RWPE1 (cell line): ENCODE measurements at regions not wholly inside any gene's neighbourhood (a gene's known extent, or its start where the extent isn't known, plus 50 kb on each side); places are given as distances from the start of the nearest gene placed in this dataset.

ENCODE experiments used
- CTCF ChIA-PET: fragments of 350-600 bp; sonication (Branson Sonifier 250); formaldehyde crosslinking; extraction: SDS; loops from one replicate; lab custom pipeline; 2021; lab: Yijun Ruan, JAX
- POLR2A ChIA-PET: fragments of 400-600 bp; formaldehyde crosslinking; extraction: SDS; loops from one replicate; lab custom pipeline; 2020; ENCODE audit warnings: antibody characterized with exemption; ENCODE audit not compliant: low non-redundant PET; lab: Yijun Ruan, JAX
- DNase-seq: peaks from one replicate; pipeline ENCODE4 v3.0.0; 2012; ENCODE audit warnings: low spot score
- H3K27ac ChIP-seq: fragments of 450-650 bp; 2 replicates; pipeline ENCODE4 v1.5.1; 2017
- TF ChIP-seq, protein P1 (sequence below): fragments of 450-650 bp; conservative IDR thresholded peaks from 2 replicates; pipeline ENCODE4 v1.5.1; 2017; ENCODE audit warnings: low read depth, mild to moderate bottlenecking

DNA sequence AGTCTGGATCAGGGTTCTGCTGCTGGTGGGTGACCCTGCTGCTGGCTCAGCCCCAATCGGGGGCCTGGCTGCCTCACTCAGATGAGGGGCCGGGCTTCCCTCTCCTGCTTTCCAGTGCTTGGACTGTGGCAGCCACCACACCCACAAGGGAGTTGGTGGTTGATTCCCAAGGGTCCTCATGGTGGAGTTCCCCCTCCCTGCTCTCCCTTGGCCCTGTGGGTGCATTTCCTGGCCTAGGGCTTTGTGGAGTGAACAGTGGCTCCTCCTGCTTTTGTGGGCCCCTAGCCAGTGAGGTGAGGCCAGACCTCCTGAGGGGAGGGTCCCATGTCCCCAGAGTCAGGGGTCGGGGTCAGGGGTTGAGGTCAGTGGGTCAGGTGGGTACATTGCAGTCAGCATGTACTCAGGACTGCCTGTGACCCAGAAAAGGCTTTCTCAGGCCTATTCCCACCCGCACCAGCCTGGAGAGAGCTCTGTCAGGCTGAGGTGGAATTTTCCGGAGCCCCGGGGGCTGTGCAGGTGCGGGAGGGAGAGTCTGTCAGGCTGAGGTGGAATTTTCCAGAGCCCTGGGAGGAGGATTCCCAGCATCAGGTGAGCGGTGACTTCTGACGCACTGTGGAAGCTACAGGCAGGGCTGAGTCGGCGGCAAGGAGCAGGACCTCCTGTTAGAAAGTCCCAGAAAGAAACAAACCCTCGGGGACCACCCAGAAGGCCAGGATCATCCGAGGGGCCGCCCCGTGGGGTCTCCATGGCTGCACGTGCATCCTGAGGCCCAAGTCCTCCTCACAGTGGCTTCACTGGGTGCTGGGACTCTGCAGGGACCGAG is 94.4 kb upstream of the INSIG1 start:
- TF ChIP-seq, protein P1, sequence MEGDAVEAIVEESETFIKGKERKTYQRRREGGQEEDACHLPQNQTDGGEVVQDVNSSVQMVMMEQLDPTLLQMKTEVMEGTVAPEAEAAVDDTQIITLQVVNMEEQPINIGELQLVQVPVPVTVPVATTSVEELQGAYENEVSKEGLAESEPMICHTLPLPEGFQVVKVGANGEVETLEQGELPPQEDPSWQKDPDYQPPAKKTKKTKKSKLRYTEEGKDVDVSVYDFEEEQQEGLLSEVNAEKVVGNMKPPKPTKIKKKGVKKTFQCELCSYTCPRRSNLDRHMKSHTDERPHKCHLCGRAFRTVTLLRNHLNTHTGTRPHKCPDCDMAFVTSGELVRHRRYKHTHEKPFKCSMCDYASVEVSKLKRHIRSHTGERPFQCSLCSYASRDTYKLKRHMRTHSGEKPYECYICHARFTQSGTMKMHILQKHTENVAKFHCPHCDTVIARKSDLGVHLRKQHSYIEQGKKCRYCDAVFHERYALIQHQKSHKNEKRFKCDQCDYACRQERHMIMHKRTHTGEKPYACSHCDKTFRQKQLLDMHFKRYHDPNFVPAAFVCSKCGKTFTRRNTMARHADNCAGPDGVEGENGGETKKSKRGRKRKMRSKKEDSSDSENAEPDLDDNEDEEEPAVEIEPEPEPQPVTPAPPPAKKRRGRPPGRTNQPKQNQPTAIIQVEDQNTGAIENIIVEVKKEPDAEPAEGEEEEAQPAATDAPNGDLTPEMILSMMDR: no peak
- ChIA-PET POLR2A (no interaction called here), CTCF (interaction anchor here (0.6 to 0.7 kb wide), 2 partner anchors 13 to 14 kb away, joined by 3 read pairs; no protein-coding TSS in a partner anchor)
- no peak overlapping the region for H3K27ac ChIP-seq
- no peak for DNase-seq

DNA sequence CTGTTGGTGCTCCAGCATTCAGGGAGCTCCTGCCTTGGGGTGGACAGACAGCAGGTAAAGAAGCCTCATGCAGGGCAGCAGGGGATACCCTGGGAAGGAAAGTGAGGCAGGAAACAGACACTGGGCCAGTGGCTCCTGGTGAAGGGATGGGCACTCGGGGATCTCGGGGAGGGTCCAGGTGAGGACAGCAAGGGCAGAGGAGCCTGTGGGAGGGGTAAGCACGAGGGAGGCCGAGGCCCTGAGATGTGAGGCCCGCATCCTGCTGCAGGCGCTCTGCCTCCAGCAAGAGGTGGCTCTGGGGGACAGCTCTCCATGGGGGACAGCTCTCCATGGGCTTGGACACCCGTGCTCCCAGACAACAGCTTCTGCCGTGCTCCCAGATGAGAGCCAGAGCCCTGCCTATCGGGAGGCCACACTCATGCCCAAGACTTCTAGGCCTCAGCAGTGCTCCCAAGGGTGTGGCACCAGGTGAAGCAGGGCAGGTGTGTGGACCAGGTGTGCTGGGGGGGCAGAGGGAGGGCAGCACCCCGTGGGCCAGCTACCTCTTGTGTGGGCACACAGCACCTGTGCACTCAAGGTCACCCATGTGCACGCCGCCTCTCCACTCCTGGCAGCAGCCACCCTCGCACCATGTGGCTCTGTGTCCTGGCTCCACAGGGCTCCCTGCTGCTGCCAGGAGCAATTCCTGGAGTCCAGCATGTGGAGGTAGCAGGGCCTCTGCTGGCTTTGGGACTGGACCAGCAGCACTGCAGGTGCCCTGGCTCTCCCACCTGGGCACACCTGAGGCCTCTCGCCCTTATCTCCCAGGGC is 93.6 kb upstream of the INSIG1 start:
- ChIA-PET CTCF (interaction anchor here (0.6 to 0.7 kb wide), 2 partner anchors 14 to 15 kb away, joined by 3 read pairs; no protein-coding TSS in a partner anchor), POLR2A (no interaction called here)
- DNase-seq: no peak
- peak overlapping the region; percentile 72 for H3K27ac ChIP-seq
- TF ChIP-seq, protein P1: no peak

- CTCF ChIA-PET: interaction anchor here (0.6 kb wide), 1 partner anchor 333 kb away, joined by 6 read pairs; no protein-coding TSS in a partner anchor
- TF ChIP-seq, protein P1: no peak
- POLR2A ChIA-PET: interaction anchor here (1.0 kb wide), 1 partner anchor 10 kb away, joined by 3 read pairs; no protein-coding TSS in a partner anchor
- peak overlapping the region; percentile 72 for H3K27ac ChIP-seq
- no peak for DNase-seq
These were observed 92.8 kb upstream of the INSIG1 start for GRCh38 chr7:155204744-155205367.

DNA sequence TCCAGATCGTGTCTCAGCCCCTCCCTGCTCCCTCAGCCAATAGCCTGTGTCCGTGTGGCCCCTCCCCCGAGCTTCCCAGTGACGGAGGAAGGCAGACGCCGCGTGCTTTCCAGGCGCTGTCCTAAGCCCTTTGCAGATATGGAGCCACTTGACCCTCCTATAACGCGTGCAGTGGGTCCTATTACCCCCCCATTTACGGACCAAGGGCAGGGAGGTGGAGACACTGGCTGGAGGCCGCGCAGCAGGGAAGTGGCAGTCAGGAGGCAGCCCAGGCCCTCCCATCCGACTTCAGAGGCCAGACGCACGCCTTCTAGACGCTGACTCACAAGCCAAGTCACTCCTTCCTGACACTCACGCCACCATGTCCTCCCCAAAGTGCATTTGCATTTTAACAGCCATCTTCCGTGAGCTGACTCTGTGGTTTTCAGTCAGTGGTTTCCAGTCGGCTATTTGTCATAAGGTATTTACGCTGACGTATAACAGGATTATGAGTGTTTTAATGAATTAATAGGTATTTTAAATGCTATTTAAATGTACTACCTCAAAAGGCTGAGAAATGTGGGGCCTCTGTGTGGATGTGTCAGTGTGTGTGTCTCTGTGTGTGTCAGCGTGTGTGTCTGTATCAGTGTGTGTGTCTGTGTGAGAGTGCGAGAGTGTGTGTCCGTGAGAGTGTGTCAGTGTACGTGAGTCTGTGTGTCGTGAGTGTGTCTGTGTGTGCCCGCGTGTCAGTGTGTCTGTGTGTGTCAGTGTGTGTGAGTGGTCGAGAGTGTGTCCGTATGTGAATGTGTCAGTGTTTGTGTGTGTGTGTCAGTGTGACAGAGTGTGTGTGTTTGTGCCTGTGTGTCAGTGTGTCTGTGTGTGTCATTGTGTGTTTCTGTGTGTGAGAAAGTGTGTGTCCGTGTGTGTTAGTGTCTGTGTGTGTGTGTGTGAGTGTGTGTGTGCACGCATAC is 92.0 kb upstream of the INSIG1 start:
- ChIA-PET CTCF (interaction anchor here (0.6 kb wide), 1 partner anchor 333 kb away, joined by 6 read pairs; no protein-coding TSS in a partner anchor), POLR2A (interaction anchor here (1.0 kb wide), 1 partner anchor 9 kb away, joined by 3 read pairs; no protein-coding TSS in a partner anchor)
- H3K27ac ChIP-seq: peak overlapping the region; percentile 72
- TF ChIP-seq, protein P1: no peak
- DNase-seq: peak; percentile 76

DNA sequence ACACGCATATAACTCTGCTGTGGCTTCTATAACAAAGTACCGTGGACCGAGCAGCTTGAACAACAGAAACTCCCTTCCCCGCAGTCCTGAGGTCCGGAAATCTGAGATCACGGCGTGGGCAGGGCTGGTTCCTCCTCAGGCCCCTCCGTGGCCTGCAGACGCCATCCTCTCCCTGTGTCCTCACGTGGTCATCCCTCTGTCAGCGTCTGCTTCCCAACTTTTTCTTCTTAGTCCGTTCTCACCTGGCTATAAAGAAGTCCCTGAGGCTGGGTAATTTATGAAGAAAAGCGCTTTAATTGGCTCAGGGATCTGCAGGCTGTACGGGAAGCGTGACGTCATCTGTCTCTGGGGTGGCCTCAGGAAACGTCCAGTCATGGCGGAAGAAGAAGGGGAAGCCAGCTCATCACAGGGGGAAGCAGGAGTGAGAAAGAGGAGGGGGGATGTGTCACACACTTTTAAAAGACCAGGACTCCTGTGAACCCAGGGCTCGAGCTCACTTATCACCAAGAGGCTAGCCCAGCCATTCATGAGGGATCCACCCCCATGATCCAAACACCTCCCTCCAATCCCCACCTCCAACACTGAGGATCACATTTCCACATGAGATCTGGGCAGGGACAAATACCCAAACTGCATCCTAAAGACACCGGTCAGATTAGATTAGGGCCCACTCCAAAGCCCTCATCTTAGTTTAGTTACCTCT is 91.2 kb upstream of the INSIG1 start:
- H3K27ac ChIP-seq: peak overlapping the region; percentile 72
- no peak for DNase-seq
- TF ChIP-seq, protein P1: no peak
- POLR2A ChIA-PET: no interaction called here
- CTCF ChIA-PET: no interaction called here
